CD4-positive, alpha-beta T cell treated with Interleukin-17A for 1 hour (primary cell): ENCODE measurements at regions not wholly inside any gene's neighbourhood (a gene's known extent, or its start where the extent isn't known, plus 50 kb on each side); places are given as distances from the start of the nearest gene placed in this dataset.
"Not testable (repeated sequence)": the region's sequence is repeated elsewhere in the genome, so short reads cannot be mapped to it uniquely, and the experiment has no call there.

Experiments used
- DNase-seq: peaks from one replicate; pipeline ENCODE4 v3.0.0-alpha.2; 2020

DNA sequence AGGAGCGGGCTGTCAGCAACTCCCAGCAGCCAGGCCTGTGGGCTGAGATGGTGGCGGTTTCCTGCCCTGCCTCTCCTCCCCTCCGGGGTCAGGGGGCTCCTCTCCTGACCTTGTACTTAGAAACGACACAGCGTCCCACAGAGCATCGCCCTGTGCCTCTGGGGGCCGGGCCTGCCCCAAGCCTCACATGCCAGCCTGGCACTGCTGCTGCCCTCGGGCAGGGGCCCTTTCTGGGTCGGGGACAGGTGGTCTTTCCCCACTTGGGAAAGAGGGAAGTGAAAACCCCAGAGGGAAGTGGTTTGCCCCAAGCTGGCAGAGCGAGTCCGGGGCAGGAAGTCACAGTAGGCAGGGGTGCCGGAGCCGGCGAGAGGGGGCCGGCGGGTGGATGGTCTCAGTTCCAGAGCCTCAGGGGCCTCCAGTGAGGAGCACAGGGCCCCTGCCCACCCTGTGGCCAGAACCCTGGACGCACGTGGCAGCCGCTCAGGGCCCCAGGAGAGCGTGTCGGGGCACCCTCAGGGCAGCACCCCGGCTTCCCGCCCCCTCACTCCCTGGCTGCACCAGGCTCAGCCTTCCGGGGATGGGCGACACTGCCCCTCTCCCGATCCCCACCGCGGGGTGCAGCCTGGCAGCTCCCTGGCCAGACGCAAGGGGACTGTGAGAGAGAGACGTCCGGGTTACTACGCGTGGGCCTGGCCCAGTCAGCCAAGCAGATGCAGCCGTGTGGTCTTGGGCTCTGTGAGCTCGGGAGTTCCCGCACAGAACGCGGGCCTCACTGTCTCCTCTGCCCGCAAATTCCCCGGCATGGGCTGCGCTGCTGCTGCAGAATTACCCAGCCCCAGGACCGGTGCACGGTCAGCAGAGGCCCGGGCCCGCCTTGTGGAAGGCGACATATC lies 4382.9 kb upstream of the TPTE start:
- not testable (repeated sequence) for DNase-seq

DNA sequence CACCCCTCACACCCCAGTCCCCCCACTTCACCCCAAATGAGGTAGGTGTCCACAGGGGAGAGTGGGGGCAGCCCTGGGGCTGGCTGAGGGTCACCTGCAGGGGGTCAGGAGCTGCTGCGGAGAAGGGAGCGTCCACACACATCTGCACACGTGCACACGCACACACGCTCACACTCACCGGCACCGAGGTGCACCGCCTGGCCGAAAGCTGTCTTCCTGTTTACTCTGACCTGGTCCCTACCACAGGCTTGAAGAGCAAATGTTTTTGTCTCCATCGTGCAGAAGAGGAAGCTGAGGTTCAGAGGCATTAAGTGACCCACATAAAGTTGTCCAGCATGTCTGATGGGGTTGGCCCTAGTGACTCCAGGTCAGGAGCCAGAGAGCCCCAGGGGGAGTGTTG lies 4382.1 kb upstream of the TPTE start:
- not testable (repeated sequence) for DNase-seq

DNA sequence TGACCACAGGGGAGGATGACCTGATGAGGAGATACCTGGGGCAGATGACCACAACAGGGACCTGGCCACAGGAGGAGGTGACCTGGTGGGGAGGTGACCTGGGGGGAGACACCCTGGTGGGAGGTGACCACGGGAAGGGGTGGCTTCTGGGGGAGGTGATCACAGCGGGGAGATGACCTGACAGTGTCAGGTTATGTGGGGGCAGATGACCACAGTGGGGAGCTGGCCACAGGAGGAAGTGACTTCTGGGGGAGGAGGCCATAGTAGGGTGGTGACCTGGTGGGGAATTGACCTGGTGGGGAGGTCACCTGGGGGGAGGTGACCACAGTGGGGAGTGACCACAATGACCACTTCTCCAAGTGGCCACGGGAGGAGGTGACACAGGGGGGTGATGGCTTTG lies 4381.5 kb upstream of the TPTE start:
- DNase-seq, result not testable (repeated sequence)

DNA sequence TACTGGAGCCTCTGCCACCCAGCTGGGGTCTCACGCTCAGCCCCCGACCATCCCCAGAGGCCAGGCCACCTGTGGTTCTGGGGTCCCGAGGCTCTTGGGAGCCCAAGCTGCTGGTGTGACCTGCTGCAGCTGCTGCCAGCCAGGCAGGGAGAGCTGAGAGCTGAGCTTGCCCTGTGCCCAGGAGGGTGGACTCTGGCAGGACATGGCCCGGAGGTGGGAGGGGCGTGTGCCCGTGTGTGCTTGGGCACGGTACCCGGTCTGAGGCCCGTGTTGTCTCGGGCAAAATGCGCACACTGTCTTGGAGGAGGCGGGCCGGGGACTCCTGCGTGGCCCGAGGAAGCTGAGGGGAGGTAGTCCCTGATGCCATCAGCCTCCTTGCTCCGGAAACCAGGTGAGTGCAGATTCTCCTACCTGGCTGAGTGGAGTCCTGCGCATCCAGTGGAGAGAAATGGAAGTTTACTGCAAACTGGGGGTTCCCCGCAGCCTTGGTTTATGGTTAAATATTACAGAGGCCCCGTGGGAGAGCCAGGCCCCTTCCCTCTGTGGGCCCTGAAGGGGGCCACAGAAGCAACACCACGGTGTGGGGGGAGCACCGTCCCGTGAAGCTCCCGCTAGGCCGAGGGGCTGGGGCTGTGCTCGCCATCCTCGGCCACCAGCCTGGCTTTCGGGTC lies 4380.8 kb upstream of the TPTE start:
- not testable (repeated sequence) for DNase-seq

DNA sequence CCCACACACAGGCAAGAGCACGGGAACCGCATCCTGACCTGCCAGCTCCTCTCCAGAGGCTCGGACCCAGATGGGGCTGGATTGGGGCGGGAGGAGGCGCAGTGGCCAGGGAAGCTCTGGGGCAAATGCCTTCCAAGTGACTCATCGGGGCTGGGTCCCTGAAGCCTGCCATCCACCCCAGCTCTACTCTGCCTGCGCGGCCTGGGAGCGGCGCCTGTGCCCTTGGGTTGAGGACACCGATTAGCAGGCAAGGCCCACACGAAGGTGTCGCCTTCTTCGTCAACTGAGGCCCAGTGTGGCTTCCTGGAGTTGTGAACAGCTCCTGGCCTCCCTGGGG lies 4380.3 kb upstream of the TPTE start:
- DNase-seq, result not testable (repeated sequence)

DNA sequence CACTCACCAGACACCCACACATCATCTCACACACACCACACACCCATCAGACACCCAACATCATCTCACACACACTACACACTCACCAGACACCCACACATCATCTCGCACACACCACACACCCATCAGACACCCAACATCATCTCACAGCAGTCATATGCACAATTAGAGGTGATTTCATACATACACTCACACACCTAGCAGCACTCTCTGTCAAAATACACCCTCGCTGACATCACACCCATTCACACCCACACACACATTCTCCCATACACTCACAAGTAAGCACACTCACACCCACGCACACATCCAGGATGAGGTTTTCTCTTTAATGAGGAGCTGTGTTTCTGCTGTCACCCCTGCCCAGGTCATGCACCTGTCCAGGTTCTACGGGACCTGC lies 4368.2 kb upstream of the TPTE start:
- DNase-seq, result not testable (repeated sequence)

DNA sequence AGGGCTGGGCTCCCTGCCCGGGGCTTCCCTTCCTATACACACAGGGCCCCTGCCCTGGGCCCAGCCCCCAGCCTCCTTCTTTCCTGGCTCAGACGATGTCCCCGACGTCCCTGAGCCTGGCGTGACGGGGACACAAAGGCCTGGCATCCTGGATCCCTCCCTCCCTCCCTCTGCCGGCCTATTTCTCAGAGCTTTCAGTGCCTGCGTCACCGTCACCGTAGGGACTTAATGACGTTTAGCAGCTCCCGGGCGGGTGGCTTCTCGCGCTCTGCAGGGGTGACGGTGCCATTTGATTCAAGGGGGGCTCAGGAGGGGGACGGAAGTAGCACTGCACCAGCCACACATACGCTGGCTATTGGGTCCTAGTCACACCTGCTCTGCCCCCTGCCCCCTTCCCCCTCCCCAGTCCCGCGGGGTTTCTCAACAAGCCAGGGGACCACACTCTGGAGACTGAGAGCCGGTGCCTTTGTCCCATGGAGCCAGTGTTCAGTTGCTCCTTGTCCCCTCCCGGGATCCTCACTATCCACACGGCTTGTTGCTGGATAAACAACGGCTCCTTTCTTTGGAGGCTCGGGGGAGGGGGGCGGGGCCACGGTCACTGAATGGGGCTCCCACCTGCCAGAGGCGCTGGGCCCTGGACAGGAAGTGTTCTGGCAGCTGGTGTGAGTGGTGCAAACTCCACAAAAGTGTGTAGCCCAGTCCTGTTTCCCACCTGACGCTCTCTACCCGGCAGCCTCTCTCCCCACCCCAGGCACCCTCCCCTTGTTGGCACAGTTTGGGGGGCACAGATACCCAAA lies 4366.7 kb upstream of the TPTE start:
- not testable (repeated sequence) for DNase-seq

DNA sequence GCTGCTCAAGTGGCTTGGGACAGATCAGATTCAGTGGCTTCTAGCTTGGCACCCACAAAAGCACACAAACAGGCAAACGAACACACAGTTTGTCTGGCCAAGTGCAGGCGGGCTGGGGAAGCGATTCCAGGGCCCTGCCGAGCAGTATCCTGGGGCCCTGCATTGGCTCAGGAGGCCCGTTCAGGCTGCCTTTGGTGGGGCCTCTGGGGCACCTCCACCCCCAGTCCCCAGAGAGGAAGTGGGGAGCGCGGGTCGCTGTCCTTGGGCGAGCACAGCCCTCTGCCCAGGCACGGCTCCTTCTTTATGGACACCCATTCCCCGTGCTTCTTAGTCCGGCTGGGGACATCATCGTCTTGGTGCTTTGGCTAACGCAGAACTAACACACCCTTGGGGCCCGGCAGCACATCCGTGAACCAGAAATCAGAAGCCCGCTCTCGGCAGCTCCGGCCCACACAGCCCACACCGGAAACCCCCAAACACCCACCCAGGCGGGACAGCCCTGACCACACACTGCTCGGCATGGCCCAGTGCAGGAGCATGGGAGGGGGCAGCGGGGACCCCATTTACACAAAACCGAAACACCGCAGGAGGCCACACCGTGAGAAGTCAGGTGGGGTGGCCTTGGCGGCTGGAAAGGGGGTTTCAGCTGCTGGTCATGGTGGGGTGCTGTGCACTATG lies 4364.5 kb upstream of the TPTE start:
- DNase-seq, result not testable (repeated sequence)

DNA sequence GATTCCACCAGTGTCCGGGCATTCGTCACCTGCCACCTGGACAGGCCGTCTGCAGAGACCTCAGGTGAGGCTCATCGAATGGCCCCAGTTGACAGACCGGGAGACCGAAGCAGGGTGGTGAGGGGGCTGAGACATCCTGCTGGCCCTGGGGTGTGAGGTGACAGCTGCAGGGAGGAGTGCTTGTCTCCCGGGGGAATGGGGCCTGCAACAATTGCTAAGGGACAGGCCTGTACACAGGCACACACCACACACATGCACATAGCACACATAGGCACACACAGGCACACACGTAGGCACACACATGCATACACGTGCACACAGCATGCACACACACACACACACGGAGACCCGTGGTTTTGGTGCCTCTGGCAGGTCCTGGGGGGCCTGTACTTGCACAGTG lies 4363.9 kb upstream of the TPTE start:
- DNase-seq, result not testable (repeated sequence)

DNA sequence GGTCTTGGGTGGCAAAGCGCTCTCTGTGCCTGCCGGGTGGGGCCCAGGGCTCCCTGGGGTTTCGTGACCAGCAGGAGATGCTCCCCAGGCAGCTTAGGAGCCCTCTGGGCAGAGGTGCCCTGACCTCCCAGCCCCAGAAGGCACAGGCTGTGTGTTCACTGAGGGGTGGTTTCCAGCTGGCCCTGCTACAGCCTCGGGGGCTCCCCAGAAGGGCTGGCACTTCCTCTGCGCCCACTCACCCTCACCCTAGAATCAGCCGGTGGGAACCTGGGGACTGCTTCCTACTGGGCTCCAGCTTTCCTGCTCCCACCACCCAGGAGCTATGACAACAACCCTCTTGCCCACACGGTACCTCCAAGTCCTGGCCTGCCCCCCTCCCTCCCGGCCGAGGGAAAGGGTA lies 4363.2 kb upstream of the TPTE start:
- not testable (repeated sequence) for DNase-seq
